Kidney (tissue), 13 donors: ENCODE measurements at regions not wholly inside any gene's neighbourhood (a gene's known extent, or its start where the extent isn't known, plus 50 kb on each side); places are given as distances from the start of the nearest gene placed in this dataset.

Source experiments
- DNase-seq, 5 donors: peaks; one replicate each; pipeline ENCODE4 v3.0.0-alpha.2; 2013 to 2020
- FAIRE-seq: peaks from 2 replicates; lab custom pipeline; 2012; peaks lifted over from hg19 to GRCh38; lab: Jason Lieb, UNC
- H3K27ac ChIP-seq, 2 donors: one replicate each; pipeline ENCODE4 v1.7.0; 2013; ENCODE audit warnings: low read depth in 2 of 2, low read length in 2 of 2, inconsistent platforms in 1 of 2
- H3K27me3 ChIP-seq: one replicate; pipeline ENCODE4 v1.7.1; 2013; ENCODE audit warnings: low read length, inconsistent platforms; ENCODE audit not compliant: control insufficient read depth, insufficient read depth
- H3K36me3 ChIP-seq, 3 donors: one replicate each; pipeline versions ENCODE4 v1.7.0 to v1.7.1; 2013; ENCODE audit warnings: low read length in 3 of 3, control low read depth in 1 of 3, inconsistent platforms in 1 of 3; ENCODE audit not compliant: insufficient read depth in 3 of 3, control insufficient read depth in 2 of 3
- H3K4me1 ChIP-seq, 3 donors: one replicate each; pipeline versions ENCODE4 v1.7.0 to v1.7.1; 2013; ENCODE audit warnings: low read length in 3 of 3, inconsistent platforms in 1 of 3, low read depth in 1 of 3; ENCODE audit not compliant: control insufficient read depth in 2 of 3, insufficient read depth in 2 of 3
- H3K4me3 ChIP-seq, 3 donors: one replicate each; pipeline versions ENCODE4 v1.7.0 to v1.8.1; 2013; ENCODE audit warnings: low read length in 3 of 3, control low read depth in 1 of 3, inconsistent platforms in 1 of 3
- H3K9ac ChIP-seq, 3 donors: one replicate each; pipeline versions ENCODE4 v1.7.0 to v1.7.1; 2013; ENCODE audit warnings: low read length in 3 of 3, control low read depth in 1 of 3, inconsistent platforms in 1 of 3
- H3K9me3 ChIP-seq, 3 donors: one replicate each; pipeline versions ENCODE4 v1.7.0 to v1.7.1; 2013; ENCODE audit warnings: low read length in 3 of 3, control low read depth in 1 of 3, inconsistent platforms in 1 of 3; ENCODE audit not compliant: control insufficient read depth in 2 of 3, insufficient read depth in 1 of 3
- intact Hi-C: fragments of 100-400 bp; cut with DNase I; formaldehyde crosslinking; loops from one replicate; pipeline ENCODE4 v1.11.1; 2022
- TF ChIP-seq, protein P1 (sequence below): IDR thresholded peaks from 3 replicates; pipeline ENCODE4 v1.5.1; 2012; ENCODE audit warnings: mild to moderate bottlenecking, moderate library complexity, borderline replicate concordance; ENCODE audit not compliant: insufficient read depth; ENCODE audit errors: extremely low read depth
- donor health status: control.
- donor health status: control.
- donor health status: control.
- donor health status: control.
- donor health status: control.
- donor health status: DM: yes; HTN: yes; CAD: no.
- donor health status: Normal renal cell carcinoma (clear cell type).

DNA sequence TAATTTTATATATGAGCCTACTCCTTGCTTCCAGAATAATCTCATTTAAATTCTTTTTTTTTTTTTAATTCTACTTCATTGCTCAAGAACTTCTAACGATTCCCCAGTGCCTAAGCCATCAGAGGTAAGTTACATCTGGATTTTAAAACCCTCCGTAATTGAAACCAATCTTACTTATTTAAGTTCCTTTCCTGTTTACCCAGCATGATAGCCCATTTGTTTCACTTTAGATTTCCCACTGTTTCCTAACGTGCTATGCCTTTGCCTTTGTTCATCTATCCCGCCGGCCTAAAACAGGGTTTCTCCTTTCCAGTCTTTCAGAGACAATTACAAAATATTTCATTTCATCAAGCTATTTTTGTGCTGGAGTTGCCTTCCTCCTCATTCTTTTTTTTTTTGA lies 75.8 kb upstream of the ETV1 start:
- no peak for DNase-seq
- no peak overlapping the region for H3K27ac ChIP-seq
- no peak overlapping the region for H3K4me3 ChIP-seq
- intact Hi-C loops, result no loop called here
- no peak for FAIRE-seq
- no peaks in the 10 kb centered on the region for H3K36me3 ChIP-seq
- TF ChIP-seq, protein P1, sequence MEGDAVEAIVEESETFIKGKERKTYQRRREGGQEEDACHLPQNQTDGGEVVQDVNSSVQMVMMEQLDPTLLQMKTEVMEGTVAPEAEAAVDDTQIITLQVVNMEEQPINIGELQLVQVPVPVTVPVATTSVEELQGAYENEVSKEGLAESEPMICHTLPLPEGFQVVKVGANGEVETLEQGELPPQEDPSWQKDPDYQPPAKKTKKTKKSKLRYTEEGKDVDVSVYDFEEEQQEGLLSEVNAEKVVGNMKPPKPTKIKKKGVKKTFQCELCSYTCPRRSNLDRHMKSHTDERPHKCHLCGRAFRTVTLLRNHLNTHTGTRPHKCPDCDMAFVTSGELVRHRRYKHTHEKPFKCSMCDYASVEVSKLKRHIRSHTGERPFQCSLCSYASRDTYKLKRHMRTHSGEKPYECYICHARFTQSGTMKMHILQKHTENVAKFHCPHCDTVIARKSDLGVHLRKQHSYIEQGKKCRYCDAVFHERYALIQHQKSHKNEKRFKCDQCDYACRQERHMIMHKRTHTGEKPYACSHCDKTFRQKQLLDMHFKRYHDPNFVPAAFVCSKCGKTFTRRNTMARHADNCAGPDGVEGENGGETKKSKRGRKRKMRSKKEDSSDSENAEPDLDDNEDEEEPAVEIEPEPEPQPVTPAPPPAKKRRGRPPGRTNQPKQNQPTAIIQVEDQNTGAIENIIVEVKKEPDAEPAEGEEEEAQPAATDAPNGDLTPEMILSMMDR, result no peak
- H3K27me3 ChIP-seq, result no peaks in the 10 kb centered on the region
- H3K4me1 ChIP-seq, result no peaks in the 10 kb centered on the region
- no peaks in the 10 kb centered on the region for H3K9me3 ChIP-seq
- no peak overlapping the region for H3K9ac ChIP-seq

DNA sequence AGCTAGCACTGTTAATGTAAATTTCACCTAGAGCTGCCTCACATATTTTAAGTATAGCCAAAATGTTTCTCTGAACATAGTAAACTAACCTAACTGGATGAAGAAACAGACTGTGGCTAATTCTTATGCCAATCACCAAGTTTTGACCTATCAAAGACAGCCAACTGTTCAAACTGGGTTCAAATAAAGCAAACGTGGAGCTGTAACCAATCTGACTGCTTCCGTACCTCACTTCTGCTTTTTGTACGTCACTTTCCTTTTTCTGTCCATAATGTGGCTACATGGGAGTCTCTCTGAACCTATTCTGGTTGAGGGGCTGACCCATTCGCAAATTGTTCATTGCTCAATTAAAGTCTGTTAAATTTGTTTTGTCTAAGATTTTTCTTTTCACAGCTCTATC lies 66.3 kb upstream of the ETV1 start:
- H3K9ac ChIP-seq, result no peak overlapping the region
- intact Hi-C loops, result no loop called here

GRCh38 chr7:14054125-14054524 lies 64.7 kb upstream of the ETV1 start:
- no peak for FAIRE-seq
- H3K9me3 ChIP-seq, result no peaks in the 10 kb centered on the region
- no peaks in the 10 kb centered on the region for H3K4me1 ChIP-seq
- intact Hi-C loops, result no loop called here
- no peak overlapping the region for H3K4me3 ChIP-seq
- H3K9ac ChIP-seq, result no peak overlapping the region
- H3K36me3 ChIP-seq, result no peaks in the 10 kb centered on the region
- no peak overlapping the region for H3K27ac ChIP-seq
- DNase-seq, result no peak
- TF ChIP-seq, protein P1, result no peak
- no peaks in the 10 kb centered on the region for H3K27me3 ChIP-seq

More for the DNA sequence above, 66.3 kb upstream of the ETV1 start:
- Histone ChIP-seq H3K9me3 (no peaks in the 10 kb centered on the region), H3K4me1 (no peaks in the 10 kb centered on the region), H3K27me3 (no peaks in the 10 kb centered on the region), H3K36me3 (no peaks in the 10 kb centered on the region), H3K4me3 (no peak overlapping the region), H3K27ac (no peak overlapping the region)
- TF ChIP-seq, protein P1, result no peak
- DNase-seq (no peak), FAIRE-seq (no peak)

- no peaks in the 10 kb centered on the region for H3K4me1 ChIP-seq
- TF ChIP-seq, protein P1, result no peak
- no peak overlapping the region for H3K9ac ChIP-seq
- H3K9me3 ChIP-seq, result no peaks in the 10 kb centered on the region
- intact Hi-C loops, result no loop called here
- FAIRE-seq (no peak), DNase-seq (no peak)
- no peaks in the 10 kb centered on the region for H3K27me3 ChIP-seq
- H3K4me3 ChIP-seq, result no peak overlapping the region
- H3K27ac ChIP-seq, result no peak overlapping the region
- H3K36me3 ChIP-seq, result no peaks in the 10 kb centered on the region
Observed at GRCh38 chr7:14048889-14049288, 59.4 kb upstream of the ETV1 start.
